NOMO-1 (cell line): ENCODE measurements at regions not wholly inside any gene's neighbourhood (a gene's known extent, or its start where the extent isn't known, plus 50 kb on each side); places are given as distances from the start of the nearest gene placed in this dataset.

Experiments used
- DNase-seq, 2 experiments: peaks; one replicate each; lab custom pipeline; 2025; ENCODE audit not compliant: unreplicated experiment in 2 of 2; lab: John Stamatoyannopoulos, UW

DNA sequence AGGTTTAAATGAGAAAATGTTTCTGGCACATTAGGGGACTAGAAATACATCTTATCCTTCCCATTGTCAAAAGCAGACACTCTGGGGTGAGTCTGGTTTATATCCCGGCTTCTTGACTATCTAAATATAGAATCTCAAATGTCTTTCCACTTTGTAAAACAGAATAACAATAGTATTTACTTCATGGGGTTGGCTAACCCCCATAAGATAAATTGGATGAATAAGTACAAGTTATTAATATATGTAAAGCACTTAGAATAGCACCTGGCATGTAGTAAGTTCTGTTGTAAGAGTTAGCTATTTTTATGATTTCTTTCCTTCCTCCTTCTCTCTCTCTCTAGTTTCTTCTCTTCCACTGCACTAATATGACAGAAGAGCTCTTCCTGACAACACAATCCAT, 499.1 kb downstream of the INSC start:
- peak in 1 of 2 experiments; percentile 36 for DNase-seq

DNA sequence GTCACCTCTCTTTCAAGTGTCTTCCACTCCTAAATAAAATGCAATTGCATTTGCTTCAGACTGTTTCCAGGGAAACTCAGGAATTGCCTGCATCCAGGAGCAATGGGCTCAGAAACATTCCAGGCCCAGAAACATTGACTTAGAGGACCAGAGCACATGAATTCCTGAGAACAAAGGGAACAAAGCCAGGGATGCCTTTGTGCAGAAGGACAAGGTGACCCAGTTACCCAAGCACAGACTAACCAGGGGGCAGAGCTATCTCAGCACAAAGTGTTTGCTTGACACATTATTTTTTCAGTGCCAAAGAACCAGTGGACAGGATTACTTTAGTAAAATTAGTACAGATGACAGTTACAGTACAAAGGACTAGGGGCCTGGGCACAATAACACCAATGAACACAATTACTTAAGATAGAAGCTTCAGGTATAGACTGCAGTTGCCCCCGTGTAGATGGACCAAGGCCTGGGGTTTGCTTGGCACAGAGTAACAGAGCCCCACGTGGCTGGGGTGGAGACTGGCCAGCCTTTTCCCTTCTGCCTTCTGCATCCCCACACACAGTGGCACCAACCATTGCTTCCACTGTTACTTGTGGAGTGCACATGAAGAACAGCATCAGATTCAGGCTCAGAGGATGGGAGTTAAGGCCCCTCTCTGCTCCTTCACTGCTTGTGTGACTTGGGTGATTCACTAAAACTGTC, 500.8 kb downstream of the INSC start:
- DNase-seq, result no peak

DNA sequence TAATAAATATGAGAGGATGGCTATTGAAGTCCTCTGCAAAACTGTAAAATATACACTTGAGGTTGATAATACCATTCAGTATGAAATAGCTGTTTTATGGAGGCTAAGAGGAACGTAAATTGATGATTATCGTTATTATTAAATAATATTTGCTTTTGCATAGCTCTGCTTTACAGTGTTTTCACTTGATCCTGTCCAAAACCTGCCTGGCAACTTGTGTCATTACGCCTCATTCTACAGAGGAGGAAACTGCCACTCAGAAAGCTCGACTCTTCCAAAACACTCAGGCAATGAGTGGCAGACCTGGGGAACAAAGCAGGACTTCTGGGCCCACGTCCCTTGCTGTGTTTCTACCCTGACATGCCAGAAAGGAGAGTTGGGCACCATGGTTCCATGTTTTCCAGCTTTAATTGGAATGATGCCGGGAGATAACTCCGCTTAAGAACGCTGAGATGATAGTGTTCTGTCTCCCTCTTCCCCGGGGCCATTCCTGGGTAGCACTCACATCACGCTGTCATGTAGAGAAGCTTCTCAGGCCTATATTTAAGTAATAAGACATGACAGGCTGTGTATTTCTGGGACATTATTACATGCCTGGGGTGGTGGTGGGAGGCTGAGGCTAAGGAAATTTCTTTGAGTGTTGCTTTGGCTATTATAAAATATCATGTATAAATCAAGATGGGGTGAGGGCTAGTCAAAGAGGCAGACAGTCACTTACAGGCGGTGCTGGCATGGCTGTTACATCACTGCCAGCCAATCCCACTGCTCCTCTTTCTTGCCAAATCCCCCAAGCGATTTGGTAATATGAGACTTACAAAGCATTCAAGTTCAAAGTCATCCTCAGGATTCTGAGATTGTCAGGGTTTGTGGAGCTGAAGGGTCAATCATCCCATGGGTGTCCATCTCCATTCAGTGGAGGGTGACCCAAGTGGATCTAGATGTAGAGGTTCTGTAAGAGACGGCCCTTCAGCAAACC, 501.7 kb downstream of the INSC start:
- DNase-seq, result peak in 1 of 2 experiments; percentile 29

DNA sequence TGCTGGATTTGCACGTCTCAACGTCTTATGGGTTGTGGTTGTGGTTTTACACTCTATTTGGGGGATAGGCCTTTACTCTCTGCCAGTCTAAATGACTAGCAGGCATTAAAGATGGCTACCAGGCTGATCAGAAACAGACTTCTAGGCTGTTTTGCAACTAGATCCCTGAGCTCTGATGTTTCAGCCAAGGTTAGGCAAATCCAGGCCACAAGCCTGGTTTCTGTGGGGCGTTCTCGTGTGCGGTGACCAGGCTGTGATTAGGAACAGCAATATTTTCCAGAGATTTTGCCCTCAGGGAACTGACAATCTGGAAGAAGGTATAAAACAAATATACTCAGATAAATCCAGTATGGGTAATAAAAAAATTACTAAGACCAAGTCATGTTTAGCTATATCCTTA, 502.4 kb downstream of the INSC start:
- peak; percentile 26 to 27 for DNase-seq

DNA sequence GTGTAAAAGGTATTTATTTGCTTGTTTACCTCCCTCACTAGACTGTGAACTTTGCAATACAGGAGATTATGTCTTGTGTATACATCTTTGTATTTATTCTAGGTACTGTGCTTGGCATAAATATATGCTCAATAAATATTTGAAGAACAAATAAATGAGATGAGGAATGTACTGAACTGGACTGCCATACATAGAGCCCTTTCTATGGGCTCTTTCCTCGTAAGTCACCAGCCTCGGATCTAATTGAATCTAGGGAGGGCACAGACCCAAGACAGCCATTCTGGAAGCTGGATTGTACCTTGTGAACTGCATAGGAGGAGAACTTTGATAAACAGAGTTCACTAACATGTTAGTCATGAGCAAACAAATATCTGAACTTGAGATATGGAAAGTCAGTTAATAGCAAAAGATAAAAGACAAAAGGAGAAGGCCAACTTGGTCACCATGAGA, 503.9 kb downstream of the INSC start:
- no peak for DNase-seq

DNA sequence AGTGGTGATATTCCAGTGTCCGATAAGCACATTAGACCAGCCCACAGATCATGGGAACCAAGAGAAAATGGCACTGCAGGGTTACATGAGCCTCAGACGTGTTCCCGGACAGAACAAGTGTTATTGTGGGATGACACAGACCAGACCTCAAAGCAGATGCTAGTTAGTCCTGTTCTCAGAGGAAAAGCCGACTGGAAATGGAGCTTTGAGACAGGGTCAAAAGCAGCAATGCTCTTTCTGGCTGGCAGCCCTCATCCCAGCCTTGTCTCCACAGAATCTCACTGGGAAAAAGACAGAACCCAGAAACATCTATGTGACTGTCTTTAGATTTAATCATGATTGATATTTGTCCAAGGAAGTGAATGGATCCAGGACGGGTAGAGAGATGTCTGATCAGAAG, 506.8 kb downstream of the INSC start:
- DNase-seq, result no peak

DNA sequence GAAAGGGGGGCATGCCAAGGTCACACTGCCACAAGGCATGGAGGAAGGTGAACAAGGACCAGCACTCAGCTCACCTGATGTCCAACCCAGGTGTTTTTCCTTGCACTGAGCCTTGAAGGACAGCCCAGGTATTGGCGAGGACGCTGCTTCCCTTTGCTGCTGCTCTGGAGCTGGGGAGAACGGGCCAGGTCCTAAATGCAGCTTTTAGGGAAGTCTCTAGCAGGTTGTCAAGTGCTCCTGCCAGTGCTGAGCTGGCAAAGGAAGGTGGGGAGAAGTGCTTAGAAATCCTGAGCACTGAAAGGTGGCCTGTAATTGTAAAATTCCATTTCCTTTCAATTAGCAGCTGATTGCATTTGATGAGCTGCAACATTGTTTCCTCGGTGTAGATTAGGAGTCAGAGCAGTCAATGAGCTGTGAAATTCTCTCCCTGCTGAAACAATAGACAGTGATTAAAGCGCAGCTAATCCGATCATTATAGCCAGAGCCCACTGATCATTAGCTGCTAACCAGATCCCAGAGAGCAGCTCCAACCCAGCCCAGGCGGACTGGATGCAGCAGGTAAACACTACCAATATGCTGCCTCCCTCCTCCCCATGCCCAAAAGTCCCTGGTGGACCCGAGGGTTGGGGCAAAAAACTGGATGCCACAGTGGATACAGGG, 507.6 kb downstream of the INSC start:
- DNase-seq, result no peak

DNA sequence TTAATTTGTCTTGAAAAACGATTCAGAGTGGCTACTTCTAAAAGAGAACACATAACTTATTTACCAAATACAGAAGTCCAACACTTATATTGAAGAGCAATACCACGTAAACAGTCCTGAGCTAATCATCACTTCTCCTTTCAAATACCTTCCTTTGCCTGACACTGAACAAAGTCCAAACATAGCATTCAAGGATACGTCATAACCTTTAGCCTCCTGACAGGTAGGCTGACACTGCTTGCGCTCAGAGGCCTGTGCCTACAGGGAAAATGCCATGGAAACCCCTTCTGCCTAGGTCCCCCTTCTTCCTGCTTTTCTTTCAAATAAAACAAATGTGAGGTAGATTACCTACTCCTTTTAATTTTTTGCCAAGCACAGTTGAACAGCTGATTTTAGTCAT, 510.0 kb downstream of the INSC start:
- DNase-seq, result peak in 1 of 2 experiments; percentile 13

DNA sequence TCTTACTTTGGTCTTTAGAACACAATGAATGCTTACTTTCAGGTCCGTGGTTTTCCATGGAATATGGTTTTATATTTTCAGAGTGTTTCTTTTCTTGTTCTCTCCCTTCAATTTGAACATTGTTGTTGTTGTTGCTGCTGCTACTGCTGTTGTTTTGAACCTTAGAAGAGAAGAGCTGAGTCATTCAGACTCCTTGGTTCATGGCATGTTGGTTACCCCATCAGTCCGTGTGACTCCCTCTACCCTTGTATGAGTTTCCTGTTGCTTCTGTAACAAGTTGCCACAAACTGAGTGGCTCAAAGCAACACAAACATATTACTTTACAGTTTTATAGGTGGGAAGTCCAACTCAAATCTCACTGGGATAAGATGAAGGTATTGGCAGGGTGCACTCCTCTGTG, 511.0 kb downstream of the INSC start:
- DNase-seq, result no peak

DNA sequence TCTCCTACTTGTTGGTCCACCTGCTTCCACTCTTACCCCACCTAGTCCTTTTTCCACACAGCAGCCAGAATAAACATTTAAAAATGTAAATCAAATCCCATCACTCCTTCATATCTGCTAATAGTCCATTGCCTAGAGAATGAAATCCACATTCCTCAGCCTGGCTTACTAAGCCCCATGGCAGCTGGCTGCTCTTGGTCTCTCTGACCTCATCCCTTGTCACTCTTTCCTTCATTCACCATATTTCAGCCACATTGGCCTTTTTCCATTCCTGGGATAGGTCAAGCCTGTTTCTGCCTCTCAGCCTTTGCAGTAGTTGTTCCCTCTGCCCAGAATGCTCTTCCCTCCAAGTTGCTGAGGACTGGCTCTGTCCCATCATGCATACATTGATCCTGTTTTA, 512.8 kb downstream of the INSC start:
- no peak for DNase-seq

DNA sequence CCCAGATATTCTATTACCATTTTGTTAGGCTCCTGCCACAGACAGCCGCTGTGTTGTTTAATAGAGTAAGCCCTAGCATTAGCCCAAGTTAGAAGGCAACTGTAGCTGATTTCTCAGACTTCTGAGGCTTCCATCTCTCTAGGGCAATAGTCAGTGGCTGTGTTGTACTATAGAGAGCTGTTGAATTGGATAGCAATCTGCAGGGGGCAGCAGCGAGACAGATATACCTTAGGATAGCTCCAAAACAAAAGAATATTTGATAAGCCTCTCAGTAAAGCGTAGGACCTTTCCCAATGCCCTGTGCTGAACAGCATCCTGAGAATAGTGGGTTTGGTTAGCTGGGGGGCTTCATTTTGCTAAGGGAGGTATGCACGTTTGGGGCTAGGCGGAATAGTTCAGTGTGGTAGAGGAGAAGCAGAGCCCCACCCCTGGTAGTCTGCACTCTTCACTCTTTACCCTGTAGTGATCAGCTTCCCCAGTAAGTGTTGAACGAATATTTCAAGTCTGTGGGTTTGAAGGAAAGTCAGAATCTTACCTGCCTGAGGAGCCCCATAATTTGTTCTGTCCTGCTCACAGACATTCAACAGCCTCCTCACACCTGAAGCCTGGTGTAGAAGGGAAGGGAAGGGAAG, 515.1 kb downstream of the INSC start:
- DNase-seq, result peak in 1 of 2 experiments; percentile 35

DNA sequence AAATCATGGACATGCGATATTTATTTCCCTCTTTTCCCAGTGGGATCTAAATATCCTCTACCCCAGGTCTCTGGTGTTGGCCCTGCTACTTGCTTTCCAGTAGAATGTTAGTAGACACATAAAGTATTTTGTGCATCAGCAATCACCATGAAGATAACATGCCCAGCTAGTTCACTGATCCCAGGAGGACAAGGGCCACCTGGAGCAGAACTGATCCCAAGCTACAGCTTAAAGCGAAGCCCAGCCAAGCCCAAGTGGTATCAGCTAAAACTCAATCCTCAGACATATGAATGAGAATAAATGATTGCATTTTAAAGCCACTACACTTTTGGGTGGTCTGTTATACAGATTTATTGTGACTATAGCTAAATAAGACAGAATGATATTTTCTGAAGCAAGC, 516.2 kb downstream of the INSC start:
- DNase-seq, result no peak

DNA sequence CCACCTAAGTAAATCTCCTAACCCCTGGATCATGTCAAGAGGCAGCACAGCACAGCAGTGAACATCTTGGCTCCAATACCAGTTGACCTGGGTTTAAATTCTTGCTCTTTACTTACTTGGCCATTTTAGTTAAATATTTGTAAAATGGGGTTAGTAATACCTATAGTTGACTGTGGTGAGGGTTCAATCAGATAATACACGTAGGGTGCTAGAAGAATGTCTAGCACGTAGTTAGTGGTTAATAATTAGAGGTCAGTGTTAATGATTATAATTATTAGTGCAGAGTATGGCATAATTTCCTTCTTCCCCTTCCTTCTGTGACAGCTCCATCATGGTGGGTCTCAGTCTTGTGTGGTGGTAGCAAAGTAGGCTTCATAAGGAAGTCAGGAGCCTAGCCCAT, 520.8 kb downstream of the INSC start:
- no peak for DNase-seq

DNA sequence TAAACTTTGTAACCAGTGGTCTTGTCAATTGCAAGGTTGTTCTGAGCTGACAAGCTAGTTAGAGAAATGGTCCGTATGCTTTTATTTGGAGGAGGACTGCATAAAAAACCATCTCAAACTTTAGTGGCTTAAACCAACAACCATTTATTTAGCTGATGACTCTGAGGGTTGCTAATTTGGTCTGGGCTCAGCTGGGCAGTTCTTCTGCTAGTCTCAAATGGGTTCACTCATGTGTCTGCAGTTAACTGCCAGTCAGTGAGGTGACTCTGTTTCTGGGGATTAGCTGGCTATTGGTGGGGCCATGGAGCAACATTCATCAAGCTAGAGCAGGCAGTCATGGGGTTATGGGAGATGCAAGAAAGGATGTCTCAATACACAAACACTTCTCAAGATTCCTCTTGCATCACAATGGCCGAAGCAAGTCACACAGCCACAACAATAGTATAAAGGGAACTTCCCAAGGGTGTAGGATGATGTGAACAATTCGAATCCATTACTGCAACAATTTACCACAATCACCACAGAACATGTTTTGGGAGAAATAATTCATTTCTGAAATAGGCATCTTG, 521.9 kb downstream of the INSC start:
- DNase-seq, result peak; percentile 70 to 82

DNA sequence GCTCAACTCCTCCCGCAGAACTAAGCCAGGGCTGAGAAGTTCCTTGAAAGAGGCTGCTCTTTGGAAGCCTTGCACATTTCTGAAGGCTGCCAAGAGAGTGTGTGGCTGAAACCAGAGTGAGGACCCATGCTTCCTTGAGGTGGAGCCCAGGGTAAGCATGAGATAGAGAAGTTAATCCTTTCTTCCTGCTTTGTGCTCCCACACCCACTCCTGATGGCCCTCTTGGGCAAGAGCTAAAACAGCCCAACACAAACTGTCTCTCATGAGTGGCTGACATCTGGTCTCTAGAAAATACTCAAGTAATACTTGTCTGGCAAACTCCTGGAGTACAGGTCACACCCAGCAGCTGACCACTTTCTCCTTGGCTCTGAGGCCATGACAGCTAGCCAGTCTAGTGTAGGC, 523.7 kb downstream of the INSC start:
- DNase-seq, result peak; percentile 67 to 70

DNA sequence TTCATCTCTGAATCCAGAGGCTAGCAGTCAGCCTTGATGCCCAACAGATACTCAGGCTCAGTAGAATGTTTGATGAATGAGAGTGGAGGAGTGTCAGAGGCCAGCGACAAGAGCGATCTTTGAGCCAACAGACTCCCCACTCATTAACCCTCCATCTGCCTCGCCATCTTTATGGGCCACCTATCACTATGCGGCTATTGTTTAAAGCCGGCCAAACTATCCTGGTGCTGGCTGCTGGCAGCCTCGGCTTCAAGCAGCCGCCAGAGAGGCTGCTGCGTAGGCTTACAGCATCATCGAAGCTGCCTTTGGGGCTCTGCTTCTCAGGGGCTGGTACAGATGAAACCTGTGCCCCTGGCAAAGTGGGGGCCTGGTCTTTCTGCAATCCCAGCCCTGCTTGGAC, 525.6 kb downstream of the INSC start:
- no peak for DNase-seq

DNA sequence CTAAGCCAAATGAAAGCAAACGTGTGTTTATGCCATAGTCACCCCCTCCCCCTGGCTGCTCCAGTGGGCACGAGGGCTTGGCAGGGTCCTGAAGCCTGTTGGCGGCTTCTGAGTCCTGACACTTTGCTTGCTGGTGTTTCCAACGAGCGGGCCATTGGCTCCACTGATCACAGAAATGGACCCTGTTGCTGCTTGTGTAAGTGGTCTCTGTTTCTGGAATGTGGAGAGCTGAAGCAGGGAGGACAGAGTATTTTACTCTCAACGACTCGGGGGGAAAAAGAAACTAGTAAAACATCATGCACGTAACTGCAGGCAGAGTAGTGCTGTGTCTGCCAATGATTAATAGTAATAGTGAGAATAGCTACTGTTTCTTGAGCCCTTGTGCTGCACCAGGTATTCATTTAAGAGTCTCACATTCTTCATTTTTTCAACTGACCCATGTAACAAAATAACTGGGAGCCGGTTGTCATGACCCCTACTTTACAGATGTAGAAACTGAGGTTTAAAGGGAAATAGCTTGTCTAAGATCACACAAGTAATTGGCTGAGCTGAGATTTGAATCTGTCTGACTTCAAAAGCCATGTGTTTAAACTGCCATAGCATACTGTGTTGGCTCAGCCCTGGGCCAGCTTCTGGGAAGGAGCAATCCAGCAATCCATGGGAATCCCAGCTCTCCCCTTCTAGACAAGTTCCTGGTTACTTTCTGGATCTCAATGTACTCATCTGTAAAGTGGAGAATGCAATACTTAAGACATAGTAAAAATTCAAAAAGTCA, 526.7 kb downstream of the INSC start:
- no peak for DNase-seq

DNA sequence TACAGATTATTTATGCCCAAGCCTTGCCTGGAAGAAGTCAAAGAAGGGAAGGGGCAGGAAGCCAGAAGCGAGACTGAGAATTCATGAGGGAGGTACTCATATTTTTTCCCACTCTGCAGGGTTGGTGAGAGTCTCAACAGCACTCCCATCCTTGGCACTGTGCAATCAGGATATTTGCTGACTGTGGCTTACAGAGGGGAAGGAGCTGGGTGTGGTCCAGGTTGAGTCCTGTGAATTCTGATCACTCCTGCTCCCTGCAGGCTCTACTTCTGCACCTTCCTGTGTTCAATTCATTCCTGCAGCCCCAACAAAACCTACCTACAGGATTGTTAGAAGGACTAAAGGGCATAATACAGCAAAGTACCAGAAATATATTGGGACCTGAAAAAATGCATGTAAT, 530.5 kb downstream of the INSC start:
- no peak for DNase-seq

DNA sequence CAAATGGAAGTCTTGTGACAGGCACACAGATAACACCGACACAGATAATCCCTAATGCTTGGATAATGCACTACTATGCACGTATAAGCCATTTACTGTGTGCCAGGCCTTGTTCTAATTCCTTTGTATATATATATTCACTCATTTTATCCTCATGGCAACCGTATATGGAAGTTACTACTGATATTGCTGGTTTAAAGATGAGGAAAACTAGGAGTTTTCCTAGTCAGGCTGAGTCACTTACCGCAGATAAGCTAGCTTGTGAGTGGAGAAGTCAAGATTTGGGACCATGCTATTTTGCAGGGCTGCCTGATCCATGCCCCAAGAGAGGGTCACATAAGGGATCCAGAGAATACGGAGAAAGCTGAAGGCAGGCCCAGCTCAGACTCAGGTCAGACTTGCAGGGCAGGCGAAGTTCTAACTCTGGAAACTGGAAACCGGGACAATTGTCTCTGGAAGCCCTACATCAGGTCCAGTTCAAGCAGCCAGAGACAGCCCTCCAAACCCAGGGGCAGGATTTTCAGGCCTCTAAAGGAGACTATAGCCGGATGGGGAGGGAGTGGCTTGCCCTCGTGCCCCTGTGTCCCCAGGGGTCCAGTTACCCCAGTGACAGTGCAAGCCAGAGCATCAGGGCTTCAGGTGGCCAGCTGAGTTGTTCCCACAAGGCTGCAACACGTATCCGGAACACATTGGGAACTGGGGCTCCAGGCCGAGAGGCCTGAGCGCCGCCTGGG, 534.8 kb downstream of the INSC start:
- DNase-seq, result no peak
